Mammary epithelial cell (primary cell): ENCODE measurements at regions not wholly inside any gene's neighbourhood (a gene's known extent, or its start where the extent isn't known, plus 50 kb on each side); places are given as distances from the start of the nearest gene placed in this dataset.
"Not testable (repeated sequence)": the region's sequence is repeated elsewhere in the genome, so short reads cannot be mapped to it uniquely, and the experiment has no call there.

ENCODE experiments used
- EZH2 ChIP-seq: IDR thresholded peaks from 2 replicates; pipeline ENCODE4 v1.6.1; 2012; ENCODE audit warnings: low read length, inconsistent platforms, borderline replicate concordance
- TF ChIP-seq, protein P1 (sequence below), 2 donors: IDR thresholded peaks in 1 of 2; conservative IDR thresholded peaks in 1 of 2; 2 replicates each; pipeline ENCODE4 v1.5.1; 2011 to 2012; ENCODE audit warnings: inconsistent platforms in 2 of 2, low read length in 2 of 2, mild to moderate bottlenecking in 2 of 2, control low read depth in 1 of 2, low read depth in 1 of 2; ENCODE audit not compliant: insufficient read depth in 1 of 2; ENCODE audit errors: extremely low read depth in 1 of 2

DNA sequence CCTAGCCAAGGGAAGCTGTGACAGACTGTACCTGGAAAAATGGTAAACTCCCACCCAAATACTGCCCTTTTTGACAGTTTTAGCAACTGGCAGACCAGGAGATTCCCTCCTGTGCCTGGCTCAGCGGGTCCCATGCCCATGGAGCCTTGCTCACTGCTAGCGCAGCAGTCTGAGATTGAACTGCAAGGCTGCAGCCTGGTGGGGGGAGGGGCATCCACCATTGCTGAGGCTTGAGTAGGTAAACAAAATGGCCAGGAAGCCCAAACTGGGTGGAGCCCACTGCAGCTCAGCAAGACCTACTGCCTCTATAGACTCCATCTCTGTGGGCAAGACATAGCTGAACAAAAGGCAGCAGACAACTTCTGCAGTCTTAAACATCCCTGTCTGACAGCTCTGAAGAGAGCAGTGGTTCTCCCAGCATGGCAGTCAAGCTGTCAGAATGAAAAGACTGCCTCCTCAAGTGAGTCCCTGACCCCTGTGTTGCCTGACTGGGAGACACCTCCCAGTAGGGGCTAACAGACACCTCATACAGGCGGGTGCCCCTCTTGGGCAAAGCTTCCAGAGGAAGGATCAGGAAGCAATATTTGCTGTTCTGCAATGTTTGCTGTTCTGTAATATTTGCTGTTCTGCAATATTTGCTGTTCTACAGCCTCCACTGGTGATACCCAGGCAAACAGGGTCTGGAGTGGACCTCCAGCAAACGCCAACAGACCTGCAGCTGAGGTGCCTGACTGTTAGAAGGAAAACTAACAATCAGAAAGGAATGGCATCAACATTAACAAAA, 143.5 kb upstream of the FBXL7 start:
- TF ChIP-seq, protein P1, sequence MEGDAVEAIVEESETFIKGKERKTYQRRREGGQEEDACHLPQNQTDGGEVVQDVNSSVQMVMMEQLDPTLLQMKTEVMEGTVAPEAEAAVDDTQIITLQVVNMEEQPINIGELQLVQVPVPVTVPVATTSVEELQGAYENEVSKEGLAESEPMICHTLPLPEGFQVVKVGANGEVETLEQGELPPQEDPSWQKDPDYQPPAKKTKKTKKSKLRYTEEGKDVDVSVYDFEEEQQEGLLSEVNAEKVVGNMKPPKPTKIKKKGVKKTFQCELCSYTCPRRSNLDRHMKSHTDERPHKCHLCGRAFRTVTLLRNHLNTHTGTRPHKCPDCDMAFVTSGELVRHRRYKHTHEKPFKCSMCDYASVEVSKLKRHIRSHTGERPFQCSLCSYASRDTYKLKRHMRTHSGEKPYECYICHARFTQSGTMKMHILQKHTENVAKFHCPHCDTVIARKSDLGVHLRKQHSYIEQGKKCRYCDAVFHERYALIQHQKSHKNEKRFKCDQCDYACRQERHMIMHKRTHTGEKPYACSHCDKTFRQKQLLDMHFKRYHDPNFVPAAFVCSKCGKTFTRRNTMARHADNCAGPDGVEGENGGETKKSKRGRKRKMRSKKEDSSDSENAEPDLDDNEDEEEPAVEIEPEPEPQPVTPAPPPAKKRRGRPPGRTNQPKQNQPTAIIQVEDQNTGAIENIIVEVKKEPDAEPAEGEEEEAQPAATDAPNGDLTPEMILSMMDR (conservative IDR thresholded peaks at IDR 0.05 in 1 of 2, IDR thresholded peaks at IDR 0.05 in 1 of 2; ENCODE audit: extremely low read depth in 1 of 2, insufficient read depth in 1 of 2, low read depth in 1 of 2, low read length in 2 of 2), result not testable (repeated sequence)
- not testable (repeated sequence) for TF ChIP-seq EZH2
